Esophagus squamous epithelium (tissue), 5 donors: ENCODE measurements at regions not wholly inside any gene's neighbourhood (a gene's known extent, or its start where the extent isn't known, plus 50 kb on each side); places are given as distances from the start of the nearest gene placed in this dataset.

Experiments
- DNase-seq: peaks from one replicate; lab custom pipeline; 2025; lab: John Stamatoyannopoulos, UW
- H3K27ac ChIP-seq, 4 donors: fragments of 200-600 bp; sonication (generic); one replicate each; pipeline ENCODE4 v1.5.1; 2016 to 2019; ENCODE audit warnings: mild to moderate bottlenecking in 1 of 4
- H3K27me3 ChIP-seq, 4 donors: fragments of 200-600 bp; sonication (generic); 1 replicate in 3 of 4; 2 replicates in 1 of 4; pipeline versions ENCODE4 v1.5.1 to v1.6.0; 2017 to 2021; ENCODE audit warnings: antibody characterized with exemption in 1 of 4
- H3K36me3 ChIP-seq, 3 donors: fragments of 200-600 bp; sonication (generic); one replicate each; pipeline ENCODE4 v1.5.1; 2016 to 2019
- H3K4me1 ChIP-seq, 3 donors: fragments of 200-600 bp; sonication (generic); one replicate each; pipeline ENCODE4 v1.5.1; 2017 to 2019
- H3K4me3 ChIP-seq, 4 donors: fragments of 200-600 bp; sonication (generic); 1 replicate in 3 of 4; 2 replicates in 1 of 4; pipeline ENCODE4 v1.5.1; 2016 to 2019; ENCODE audit warnings: mild to moderate bottlenecking in 2 of 4, moderate library complexity in 1 of 4
- H3K9me3 ChIP-seq, 3 donors: fragments of 200-600 bp; sonication (generic); one replicate each; pipeline ENCODE4 v1.5.1; 2016 to 2019
- POLR2A ChIP-seq, 4 donors: fragments of 450-650 bp; IDR thresholded peaks; one replicate each; pipeline ENCODE4 v1.6.1; 2017; ENCODE audit warnings: antibody characterized with exemption in 4 of 4, mild to moderate bottlenecking in 4 of 4, moderate library complexity in 3 of 4
- WGBS, 2 donors: methylation state at CpG; one replicate each; pipeline ENCODE4 v1.1.5; 2018; 5-methylcytosine and 5-hydroxymethylcytosine counted together
- intact Hi-C: fragments of 100-400 bp; cut with DNase I; formaldehyde crosslinking; loops from one replicate; pipeline ENCODE4 v1.15.0; 2022
- TF ChIP-seq, protein P1 (sequence below), 6 experiments: fragments of 450-650 bp in 4 of 6; fragments of 200-600 bp in 2 of 6; sonication (generic) in 2 of 6; IDR thresholded peaks; one replicate each; pipeline ENCODE4 v1.5.1; 2016 to 2019; ENCODE audit warnings: antibody characterized with exemption in 6 of 6, mild to moderate bottlenecking in 4 of 6, moderate library complexity in 4 of 6
- donor health status: DM: yes; HTN: yes; CAD: no.

DNA sequence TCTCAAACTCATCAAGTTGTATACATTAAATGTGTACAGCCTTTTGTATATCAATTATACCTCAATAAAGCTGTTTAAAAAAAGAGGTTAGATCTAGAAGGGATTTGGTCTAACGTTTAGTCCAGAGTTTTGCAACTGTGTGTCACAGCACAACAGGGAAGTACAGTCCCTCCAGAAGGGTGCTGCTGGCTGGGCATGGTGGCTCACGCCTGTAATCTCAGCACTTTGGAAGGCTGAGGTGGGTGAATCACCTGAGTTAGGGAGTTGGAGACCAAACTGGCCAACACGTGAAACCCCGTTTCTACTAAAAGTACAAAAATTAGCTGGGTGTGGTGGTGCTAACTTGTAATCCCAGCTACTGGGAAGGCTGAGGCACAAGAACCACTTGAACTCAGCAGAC is 78.3 kb upstream of the HAO2 start:
- H3K36me3 ChIP-seq: no peaks in the 10 kb centered on the region
- no peak for DNase-seq
- 37 to 60% methylated on average over 3 to 4 of the region's 4 CpGs for WGBS, 2 donors
- H3K9me3 ChIP-seq: no peaks in the 10 kb centered on the region
- intact Hi-C loops: no loop called here
- H3K4me3 ChIP-seq: no peak overlapping the region
- no peak overlapping the region for H3K27ac ChIP-seq
- TF ChIP-seq POLR2A (IDR thresholded peaks at IDR 0.05): no peak
- TF ChIP-seq, protein P1, sequence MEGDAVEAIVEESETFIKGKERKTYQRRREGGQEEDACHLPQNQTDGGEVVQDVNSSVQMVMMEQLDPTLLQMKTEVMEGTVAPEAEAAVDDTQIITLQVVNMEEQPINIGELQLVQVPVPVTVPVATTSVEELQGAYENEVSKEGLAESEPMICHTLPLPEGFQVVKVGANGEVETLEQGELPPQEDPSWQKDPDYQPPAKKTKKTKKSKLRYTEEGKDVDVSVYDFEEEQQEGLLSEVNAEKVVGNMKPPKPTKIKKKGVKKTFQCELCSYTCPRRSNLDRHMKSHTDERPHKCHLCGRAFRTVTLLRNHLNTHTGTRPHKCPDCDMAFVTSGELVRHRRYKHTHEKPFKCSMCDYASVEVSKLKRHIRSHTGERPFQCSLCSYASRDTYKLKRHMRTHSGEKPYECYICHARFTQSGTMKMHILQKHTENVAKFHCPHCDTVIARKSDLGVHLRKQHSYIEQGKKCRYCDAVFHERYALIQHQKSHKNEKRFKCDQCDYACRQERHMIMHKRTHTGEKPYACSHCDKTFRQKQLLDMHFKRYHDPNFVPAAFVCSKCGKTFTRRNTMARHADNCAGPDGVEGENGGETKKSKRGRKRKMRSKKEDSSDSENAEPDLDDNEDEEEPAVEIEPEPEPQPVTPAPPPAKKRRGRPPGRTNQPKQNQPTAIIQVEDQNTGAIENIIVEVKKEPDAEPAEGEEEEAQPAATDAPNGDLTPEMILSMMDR (IDR thresholded peaks at IDR 0.05): no peak
- H3K27me3 ChIP-seq: no peaks in the 10 kb centered on the region
- H3K4me1 ChIP-seq: no peaks in the 10 kb centered on the region

DNA sequence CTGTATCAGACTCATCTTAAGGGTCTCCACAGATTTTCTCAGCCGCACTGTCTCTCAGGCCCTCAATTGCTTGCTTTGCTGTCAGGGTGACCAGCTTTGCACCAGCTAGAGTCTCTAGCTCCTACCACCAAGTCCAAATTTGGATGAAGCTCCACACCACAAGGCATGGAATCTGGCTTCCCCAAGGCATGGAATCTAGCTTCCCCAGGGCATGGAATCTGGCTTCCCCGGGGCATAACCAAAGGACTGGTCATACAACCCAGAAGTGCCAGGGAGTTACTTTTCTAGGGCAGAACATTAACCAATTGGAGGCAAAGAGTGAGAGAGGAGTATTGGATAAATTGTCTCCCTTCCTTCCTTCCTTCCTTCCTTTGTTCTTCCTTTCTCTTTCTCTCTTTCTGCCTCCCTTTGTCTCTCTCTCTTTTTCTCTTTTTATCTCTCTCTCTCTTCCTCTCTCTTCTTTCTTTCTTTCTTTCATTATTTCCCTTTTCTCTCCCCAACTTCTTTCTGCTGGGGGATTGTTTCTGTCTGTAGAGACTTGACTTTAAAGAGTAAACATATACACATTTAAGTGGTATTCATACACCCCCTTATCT is 76.9 kb upstream of the HAO2 start:
- no peak for DNase-seq
- H3K27me3 ChIP-seq: no peaks in the 10 kb centered on the region
- intact Hi-C loops: no loop called here
- H3K36me3 ChIP-seq: no peaks in the 10 kb centered on the region
- no peaks in the 10 kb centered on the region for H3K9me3 ChIP-seq
- no peak overlapping the region for H3K4me3 ChIP-seq
- 43 to 50% methylated on average over 1 to 2 of the region's 2 CpGs for WGBS, 2 donors
- no peak for TF ChIP-seq POLR2A (IDR thresholded peaks at IDR 0.05)
- TF ChIP-seq, protein P1 (IDR thresholded peaks at IDR 0.05): no peak
- no peaks in the 10 kb centered on the region for H3K4me1 ChIP-seq
- H3K27ac ChIP-seq: no peak overlapping the region

DNA sequence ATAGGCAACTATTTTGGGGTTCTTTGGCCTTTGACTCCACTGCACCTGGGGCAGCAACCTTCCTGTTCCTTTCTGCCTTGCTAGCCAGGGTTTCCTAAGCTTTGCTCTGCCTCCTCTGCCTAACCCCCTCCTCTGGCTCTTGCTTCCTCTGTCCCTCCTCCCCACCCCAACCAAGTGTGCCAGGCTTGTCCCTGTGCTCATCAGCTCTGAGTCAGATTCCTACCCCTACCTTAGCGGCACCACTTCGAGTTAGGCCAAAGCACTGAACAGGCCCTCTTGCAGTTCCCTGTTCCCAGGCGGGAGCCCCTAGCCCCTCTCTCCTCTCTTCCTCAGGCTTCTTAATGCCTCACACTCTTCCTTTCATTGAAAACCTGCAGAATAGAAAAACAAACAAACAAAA is 74.8 kb upstream of the HAO2 start:
- 51 to 76% methylated on average over 3 of the region's 3 CpGs for WGBS, 2 donors
- no peak overlapping the region for H3K4me3 ChIP-seq
- no peaks in the 10 kb centered on the region for H3K36me3 ChIP-seq
- no peak overlapping the region for H3K27ac ChIP-seq
- no peak for DNase-seq
- H3K9me3 ChIP-seq: no peaks in the 10 kb centered on the region
- intact Hi-C loops: no loop called here
- TF ChIP-seq, protein P1 (IDR thresholded peaks at IDR 0.05): no peak
- TF ChIP-seq POLR2A (IDR thresholded peaks at IDR 0.05): no peak
- H3K4me1 ChIP-seq: no peaks in the 10 kb centered on the region
- H3K27me3 ChIP-seq: no peaks in the 10 kb centered on the region

DNA sequence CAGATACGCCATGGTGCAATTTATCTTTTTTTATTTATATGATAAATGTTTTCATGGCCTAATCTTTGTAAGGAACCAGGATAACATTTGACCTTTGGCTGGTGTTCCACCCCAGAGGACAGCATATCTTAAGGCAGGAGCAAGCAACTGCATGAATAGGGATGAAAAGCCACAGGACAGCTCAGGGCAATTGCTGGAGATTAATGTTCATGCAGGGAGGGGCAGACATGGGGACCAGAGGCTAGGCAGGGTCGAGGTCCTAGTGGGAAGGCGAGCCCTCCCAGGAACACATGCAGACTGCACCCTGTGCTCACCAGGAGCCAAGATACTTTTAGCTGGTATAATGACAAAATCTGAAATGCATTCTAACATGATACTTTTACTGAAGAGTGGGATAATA is 74.4 kb upstream of the HAO2 start:
- 62 to 63% methylated on average over 3 of the region's 3 CpGs for WGBS, 2 donors
- intact Hi-C loops: no loop called here
- TF ChIP-seq, protein P1 (IDR thresholded peaks at IDR 0.05): no peak
- no peak for TF ChIP-seq POLR2A (IDR thresholded peaks at IDR 0.05)
- H3K27ac ChIP-seq: no peak overlapping the region
- no peaks in the 10 kb centered on the region for H3K27me3 ChIP-seq
- H3K9me3 ChIP-seq: no peaks in the 10 kb centered on the region
- H3K4me1 ChIP-seq: no peaks in the 10 kb centered on the region
- no peaks in the 10 kb centered on the region for H3K36me3 ChIP-seq
- no peak for DNase-seq
- no peak overlapping the region for H3K4me3 ChIP-seq

DNA sequence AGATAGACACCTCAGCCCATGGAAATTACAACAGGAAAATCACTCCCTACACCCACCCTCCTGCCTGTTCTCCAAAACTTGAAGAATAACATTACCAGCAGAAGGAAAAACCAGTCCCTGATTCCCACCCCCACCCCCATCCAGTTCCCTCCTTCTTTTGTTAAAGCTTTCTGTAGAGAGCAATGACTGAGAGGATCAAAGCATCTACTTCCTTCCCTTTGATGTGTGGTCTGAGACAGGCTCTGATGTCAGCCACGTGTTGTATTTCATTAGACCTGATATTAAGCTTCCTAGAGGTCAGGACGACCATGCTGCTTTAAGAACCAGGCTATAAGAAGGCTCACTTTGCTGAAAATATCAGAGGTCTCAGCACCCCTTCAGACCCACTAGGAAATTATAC is 73.9 kb upstream of the HAO2 start:
- no peak overlapping the region for H3K27ac ChIP-seq
- no peak for DNase-seq
- H3K4me3 ChIP-seq: no peak overlapping the region
- H3K4me1 ChIP-seq: no peaks in the 10 kb centered on the region
- H3K36me3 ChIP-seq: no peaks in the 10 kb centered on the region
- H3K27me3 ChIP-seq: peaks cover 0 to 1% (median 0%) of the 10 kb centered on the region in 4 donors
- TF ChIP-seq, protein P1 (IDR thresholded peaks at IDR 0.05): no peak
- no peak for TF ChIP-seq POLR2A (IDR thresholded peaks at IDR 0.05)
- 15 to 26% methylated on average over 2 of the region's 2 CpGs for WGBS, 2 donors
- H3K9me3 ChIP-seq: no peaks in the 10 kb centered on the region
- intact Hi-C loops: no loop called here
